Suppressor macrophage treated with lipopolysaccharide for 1 hour (primary cell): ENCODE measurements at regions not wholly inside any gene's neighbourhood (a gene's known extent, or its start where the extent isn't known, plus 50 kb on each side); places are given as distances from the start of the nearest gene placed in this dataset.
"Not testable (repeated sequence)": the region's sequence is repeated elsewhere in the genome, so short reads cannot be mapped to it uniquely, and the experiment has no call there.

Experiments
- DNase-seq, 3 donors: peaks; one replicate each; pipeline ENCODE4 v3.0.0-alpha.2; 2020 to 2022

DNA sequence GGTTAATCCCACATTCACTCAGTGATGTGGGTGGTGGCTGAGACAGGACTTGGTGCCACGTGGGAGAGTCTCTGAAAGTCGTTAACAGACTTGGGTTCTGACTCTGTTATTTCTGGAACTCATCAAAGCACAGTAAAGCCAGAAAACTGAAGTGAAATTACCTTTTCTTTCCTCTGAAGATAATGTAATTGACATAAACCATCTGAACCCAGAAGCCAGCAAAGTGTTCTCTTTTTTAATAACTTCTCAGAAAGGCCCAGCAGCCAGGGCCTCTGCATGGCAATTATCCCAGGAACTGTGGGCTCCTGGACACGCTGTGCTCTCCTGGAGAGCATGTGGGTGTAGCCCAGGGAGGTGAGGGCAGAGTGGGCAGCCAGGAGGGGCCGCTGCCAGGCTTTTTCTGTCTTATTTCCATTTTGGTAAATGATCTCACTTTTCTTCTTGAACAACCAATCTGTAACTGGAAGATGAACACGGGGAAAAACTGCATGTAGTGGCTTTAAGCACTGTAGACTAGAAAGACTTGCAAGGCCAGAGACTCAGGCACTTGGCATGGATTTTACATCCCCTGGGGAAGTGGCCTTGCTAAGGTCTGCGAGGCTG, 444.1 kb upstream of the TMEM132C start:
- DNase-seq = no peak

DNA sequence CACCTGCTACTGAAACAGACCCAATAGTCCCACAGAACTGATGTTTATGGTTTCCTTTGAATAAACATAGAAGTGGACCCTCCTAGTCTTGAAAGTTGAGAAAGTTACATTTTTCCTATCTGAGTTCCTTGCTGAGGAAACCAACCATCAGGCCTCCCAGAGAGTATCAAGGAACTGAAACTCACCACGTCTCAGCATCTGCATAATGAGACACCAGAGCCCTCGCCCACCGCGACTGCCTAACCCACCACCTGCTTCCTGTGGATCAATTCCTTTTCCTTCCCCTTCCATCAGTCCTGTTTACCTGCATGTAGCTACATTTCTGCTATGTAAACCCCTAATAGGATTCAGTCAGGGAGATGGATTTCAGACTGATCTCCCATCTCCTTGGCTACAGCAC, 443.2 kb upstream of the TMEM132C start:
- DNase-seq = no peak

DNA sequence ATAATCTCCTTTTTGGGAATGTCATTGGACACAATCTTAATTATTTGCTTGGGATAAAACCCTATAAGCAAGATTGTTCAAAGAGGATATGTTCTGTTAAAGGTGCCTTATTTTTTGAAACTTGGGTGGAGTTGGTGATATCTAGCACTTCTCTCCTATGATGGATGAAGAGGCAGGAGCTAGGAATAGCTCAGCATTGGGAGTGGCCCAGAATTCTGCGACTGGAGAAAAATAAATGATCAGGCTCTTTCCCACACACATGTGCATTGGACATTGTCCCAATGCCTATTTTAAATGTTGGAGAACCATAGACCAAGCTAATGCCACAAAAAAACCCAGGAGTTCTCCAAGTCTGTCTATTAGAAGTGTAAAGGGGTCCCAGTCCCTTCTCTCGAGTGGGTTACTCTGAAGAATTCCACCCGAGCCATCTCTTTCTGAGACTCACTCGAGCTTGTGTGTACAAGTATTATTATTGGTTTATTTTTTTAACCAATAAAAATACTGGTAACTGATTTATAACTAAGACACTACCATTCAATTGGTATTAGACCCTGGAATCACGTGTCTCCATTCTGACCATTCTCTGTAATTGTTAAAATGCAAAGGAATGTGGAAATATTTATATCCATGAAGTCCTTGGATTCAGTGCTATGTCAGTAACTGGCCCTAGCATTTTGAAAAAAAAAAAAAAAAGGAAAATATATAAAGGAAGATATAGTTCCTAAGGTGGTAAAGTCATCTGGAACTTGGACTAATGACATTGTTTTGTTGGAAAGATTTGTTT, 437.5 kb upstream of the TMEM132C start:
- DNase-seq = no peak

DNA sequence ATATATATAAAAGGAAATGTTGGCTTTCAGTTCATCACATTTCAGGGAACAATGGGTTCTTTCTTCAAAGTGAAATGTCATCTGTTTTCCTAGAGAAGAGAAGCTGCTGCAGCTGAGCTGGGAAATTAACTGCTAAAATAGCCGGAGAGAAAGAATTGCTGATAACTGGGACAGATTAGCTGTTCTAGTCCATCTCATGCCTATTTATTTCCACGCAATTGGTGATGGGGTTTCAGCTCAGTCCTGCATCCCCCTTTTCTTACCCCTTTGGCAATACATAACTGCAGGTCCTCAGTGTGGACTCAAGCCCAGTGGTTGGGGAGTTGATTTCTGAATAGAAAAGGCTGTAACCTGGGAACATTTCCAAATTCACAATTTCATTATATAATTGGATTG, 436.9 kb upstream of the TMEM132C start:
- no peak for DNase-seq

DNA sequence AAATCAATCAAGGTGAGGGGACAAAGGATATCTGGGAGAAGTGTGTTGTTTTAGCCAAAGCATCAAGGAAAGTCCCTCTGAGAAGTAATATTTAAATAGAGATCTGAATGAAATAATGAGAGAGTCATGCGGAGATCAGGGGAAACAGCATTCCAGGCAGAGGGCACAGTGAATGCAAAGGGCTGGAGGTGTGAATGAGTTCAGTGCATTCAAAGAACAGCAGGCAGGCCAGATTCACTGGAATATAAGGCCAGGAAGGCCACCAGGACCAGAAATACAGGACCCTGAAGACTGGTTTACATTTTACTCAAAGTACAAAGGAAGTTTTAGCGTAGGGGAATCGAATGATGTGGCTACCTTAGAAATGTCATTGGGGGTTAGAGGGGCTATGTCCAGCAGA, 436.2 kb upstream of the TMEM132C start:
- DNase-seq = no peak

DNA sequence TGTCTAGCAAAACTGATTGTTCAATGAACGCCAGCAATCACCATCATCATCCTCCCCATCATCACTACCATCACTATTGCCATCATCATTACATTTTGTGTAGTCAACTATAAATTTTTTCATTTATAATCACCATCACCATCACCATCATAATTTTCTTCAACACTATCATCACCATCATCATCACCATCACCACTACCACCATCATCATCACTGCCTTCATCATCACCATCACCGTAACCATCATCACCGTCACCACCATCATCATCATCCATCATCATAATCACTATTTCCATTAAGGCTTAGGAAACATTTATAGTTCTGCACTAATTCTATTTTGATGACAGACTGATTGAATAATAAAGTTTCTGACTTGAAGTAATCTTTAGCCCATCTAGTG, 434.8 kb upstream of the TMEM132C start:
- DNase-seq = no peak

DNA sequence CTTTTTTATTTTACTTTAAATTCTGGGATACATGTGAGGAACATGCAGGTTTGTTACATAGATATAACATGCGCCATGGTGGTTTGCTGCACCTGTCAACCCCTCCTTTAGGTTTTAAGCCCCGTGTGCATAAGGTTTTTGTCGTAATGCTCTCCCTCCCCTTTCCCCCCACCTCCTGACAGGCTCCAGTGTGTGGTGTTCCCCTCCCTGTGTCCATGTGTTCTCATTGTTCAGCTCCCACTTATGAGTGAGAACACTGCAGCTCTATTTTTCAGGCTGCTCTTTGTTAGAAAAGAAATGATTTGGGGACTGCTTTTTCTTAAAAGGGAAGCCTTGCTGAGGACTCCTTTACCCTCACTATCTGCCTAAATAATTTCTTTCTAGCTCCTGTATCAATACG, 430.2 kb upstream of the TMEM132C start:
- DNase-seq = not testable (repeated sequence)

DNA sequence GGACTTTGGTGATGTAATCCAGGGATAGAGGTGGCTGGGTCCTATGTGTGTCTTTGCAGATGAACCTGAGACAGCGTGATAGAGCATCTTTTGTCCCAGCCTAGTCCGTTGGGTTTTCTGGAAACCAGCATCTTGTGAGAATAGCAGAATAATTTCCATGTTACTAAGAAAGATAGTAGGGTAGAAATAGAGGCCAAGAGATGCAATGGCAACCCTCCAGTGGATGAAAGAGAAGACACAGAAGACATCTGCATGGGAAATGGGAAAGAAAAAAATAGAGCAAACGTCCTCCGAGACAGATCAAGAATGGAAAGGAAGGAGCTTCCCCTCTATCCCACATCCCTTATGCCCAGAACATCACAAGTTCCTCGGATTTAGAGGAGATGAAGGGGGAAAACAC, 409.3 kb upstream of the TMEM132C start:
- no peak for DNase-seq

DNA sequence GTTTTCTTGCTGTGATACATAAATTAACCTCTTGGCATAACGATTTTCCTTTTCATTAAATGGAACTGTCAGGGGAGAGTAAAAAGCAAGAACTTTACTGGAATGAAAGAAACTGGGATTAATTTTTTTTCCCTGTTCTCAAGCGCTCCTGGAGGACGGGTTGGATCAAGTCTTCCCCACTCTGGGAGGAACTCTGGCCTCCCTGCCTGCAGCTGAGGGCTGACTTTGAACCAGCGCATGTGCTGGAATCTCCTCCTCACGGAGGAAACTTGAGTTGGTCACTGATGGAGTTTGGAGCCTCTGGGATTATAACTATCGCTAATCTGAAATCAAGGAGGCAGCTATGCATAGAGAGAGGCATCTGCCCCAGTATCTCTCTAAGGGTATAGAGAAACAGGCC, 406.4 kb upstream of the TMEM132C start:
- DNase-seq = no peak

DNA sequence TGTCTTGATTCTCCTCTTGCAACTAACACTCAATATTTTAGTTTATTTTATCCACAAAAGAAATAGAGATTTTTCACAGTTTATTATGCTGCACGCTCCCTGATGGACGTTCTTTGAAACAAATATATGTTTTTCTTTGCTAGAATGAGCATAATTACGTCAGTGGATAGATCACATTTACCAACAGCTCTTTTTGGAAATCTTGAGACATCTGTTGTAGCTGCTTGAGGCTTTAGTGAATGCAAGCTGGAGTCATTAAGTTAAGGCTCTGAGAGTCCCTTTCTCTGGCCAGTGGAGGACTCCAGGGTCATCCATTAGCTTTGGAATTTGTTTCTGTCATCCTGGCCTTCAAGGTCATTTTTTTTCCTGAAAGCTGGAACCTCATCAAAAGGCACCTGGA, 405.6 kb upstream of the TMEM132C start:
- DNase-seq = no peak

DNA sequence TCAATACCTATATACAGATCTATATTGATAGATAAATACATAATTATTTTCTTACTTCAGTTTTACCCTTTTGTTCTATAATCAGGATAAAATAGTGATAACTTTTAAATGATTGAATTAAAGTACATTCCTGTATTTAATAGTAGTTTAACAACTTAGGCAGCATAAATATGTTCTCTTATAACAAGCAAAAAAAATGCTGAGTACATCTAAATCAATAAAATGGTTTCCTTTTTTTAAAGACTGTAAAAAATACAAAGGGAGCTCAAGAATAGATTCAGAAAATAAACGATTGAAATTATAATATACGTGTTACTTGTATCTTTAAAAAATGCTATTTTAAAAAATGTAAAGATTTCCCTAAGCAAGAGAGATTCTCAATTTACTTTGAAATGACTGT, 393.7 kb upstream of the TMEM132C start:
- DNase-seq = no peak

DNA sequence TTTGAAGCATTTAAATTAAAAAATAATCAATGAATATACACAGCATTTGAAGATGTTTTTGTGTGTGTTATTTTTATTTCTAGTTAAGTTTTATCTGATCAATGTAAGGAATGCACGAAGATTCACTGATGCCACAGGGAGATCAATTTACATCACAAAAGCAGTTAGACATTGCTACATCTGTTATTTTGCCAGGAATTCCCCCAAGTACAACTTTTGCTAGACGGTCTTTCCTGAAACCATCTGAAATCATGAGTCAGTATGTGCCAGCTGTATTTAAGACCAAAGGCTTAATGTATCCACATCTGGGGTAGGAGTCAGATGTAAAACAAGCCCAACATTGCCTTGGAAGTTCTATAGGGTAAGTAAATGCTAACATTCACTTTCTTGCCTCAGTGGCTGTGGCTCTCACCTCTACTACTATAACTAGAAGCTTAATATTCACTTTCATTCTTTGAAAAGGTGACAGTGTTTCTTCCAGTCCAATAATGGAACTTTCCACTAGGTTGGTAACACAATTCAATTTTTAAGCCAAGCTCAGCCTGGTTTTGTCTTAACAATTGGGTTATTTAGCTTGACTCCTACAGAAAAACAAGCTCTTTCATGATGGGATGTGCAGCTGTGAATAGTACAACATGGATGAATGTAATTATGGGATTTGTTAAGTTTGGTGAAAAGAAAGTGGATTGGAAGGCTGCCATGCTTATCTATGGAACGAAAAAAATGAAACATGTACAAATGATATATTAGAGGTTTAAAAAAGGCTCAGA, 385.4 kb upstream of the TMEM132C start:
- DNase-seq = no peak

DNA sequence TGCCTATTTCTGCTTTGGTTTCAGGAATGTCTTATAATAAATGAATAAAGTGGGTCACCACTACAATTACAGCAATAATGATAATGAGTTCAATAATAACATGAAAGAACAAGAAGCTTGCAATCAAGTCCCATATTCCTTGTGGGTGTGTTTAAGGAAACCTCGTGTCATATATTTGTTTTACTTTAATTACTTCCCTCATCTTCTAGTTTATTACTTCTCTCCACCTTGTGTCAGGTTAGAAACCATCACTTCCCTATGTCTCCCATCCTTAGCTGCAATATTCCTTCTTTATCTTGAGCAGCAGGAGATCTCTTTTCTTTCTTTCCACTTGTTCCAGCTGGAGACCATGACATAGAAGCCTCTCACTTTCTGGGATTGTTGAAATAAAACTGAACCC, 384.0 kb upstream of the TMEM132C start:
- no peak for DNase-seq

DNA sequence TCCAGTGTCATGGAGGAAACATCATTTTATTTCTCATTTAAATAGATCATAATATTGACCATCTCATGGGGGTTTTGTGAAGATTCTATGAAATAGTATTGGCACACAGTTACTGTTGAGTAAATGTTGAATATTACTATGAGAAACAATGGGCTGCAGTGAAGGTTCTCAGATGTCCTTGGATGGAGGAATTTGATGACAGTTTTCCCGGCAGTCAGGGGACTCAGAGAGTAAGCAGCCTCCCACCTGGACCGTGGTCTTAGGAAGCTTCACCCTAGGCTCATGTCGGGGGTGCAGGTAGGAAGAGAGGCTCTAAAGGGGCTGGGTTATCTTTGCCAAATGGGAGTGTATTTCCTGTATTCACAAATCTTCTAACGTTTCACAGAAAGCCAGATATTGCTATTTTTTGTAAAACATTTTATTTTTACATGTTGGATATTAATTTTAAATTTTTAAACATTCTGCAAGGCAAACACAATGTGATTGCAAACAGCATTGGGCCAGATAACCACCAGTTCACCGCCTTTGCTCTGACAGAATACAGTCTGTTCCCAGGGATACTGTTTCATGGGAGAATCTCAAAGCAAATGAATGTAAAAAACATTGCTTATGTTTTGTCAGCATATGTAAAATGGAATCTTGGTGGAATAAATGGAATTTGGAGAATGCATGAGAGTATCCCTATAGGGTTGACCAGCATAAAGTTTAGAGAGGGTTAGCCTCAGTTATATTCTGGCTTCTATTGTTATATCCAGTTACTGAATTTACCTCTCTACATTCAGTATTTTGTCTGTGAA, 380.8 kb upstream of the TMEM132C start:
- DNase-seq = no peak

DNA sequence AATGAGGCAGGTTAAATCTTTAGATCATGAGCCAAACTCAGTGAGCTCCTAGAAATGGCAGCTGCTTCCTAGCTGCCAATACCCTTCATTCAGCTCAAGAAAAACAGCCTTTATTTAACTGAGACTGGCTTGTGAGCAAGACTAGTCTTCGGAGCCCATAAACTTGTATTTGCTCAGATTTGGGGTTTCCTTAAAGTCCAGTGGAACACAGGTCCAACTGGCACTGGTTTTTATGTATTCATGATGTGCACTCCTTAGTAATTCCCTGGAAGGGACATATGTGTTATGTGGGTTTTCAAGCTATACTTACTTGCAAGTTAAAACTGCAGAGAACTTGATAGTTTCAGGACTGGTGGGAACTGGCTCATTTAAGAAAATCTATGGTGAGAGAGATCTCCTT, 380.1 kb upstream of the TMEM132C start:
- DNase-seq = no peak

DNA sequence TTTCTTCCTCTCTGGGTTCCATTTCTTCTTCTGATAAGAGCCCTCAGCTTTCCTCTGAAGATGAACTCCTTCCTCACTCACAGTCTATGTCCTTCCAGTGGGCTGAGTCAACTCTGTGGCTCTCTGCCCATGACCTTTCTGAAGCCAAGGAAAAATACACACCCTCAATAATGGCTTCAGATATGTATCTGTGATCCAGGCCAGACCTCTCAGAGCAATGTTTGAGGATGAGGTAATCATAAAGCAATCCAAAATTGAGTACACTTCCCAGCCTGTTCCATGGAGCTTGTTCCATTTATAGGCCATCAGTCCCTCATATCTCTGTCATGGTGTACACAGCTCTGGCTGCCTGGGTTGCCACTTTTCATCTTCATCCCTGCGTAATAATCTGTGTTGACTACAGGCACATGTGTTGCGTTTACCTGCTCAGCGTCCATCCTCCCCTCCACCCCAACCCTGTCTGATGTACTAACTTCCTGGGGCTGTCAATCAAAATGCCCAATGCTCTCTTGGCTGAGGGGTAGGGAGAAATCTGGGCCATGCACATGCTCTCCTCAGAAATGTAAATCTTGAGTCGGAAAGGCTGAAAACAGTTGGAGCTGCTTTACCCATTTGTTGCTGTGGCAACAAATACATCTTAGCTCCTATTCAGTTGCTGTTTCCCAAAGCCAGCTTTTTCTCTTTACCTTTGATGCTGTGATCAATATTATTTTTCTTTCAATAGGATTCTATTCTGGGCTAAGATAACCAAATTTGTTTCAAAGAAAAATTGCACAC, 377.8 kb upstream of the TMEM132C start:
- no peak for DNase-seq

DNA sequence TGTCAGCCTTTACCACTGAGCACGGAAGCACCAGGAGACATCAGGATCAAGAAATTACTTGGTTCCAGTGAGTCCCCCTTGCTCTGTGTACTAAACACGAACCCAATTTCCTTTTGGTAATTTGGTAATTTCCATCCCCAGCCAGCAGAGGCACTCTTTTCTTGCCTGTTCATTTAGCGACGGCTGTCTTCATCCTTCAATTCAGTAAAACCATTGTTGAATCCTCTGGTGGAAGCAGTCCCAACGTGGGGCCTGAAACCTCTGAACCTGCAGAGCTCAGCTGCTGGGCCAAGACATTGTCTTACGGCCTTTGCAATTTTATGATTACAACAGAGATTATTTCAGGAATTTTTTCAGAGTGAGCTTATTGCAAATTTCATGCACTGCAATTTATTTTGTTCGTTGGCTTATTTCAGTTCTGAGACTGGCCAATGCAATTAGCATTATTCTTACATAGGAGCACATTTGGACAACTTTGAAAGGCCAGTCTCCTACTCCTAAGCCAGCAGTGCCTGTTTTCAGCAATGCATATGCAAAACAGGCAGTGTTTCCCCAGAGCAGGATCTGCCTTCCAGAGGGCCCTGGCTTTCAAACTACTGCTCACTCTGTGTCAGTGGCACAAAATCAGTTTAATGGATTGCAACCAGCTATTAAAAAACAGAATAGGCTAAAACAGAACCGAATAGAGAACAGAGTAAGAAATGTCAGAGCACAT, 372.9 kb upstream of the TMEM132C start:
- DNase-seq = peak in 2 of 3 donors; percentile 1 to 2

DNA sequence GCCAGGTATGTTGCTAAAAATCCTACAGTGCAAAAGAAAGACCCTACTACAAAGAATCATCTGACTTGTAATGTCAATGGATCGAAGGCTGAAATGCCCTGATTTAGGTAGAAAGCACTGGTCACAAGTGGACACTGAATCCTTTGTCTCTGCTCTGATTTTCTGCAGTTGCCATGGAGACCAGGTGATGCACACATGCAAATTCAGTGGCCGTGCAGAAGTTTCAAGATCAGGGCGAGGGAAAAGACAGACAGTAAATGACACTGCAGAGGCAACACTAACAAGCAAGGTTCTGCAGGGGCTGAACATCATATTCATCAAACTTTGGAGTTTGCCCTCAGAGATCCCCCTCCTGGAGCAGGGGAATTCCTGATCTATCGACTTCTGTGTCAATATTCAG, 370.3 kb upstream of the TMEM132C start:
- no peak for DNase-seq

DNA sequence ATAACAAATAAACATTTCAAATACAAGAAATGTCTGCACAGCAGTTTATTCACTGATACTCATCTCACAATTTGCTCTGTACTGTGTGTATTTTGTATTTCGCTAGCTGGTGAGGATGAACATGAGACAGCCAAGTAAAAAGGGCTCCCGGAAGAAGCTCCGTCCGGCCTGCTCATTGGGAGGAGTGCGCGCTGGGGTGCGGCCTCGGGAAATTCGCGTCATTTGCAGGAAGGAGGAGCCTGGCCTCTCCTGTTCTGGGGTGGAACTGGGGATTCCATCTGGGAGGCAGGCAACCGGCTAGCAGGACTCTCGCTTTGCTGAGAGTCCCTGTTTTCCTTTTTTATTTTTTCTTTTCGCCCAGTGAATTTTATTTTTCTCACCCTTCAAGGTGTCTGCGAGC, 368.4 kb upstream of the TMEM132C start:
- no peak for DNase-seq

DNA sequence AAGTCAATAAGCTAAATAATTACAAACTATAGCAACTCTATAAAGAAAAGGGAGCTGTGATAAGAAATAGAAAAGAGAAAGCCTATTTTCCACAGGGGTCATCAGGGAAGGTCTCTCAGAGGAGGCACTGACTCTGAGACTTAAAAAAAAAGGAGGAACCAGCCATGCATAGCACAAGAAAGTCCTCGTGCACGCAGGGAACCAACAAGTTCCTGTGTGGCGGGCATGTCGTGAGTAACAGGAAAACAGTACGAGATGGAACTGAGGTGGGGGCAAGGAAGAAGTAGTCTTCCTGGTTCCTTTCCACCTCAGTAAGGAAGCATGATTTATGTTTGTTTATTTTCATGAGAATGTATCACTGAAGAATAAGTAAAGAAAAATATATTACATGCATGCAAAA, 367.0 kb upstream of the TMEM132C start:
- DNase-seq = peak in 1 of 3 donors; percentile 3

DNA sequence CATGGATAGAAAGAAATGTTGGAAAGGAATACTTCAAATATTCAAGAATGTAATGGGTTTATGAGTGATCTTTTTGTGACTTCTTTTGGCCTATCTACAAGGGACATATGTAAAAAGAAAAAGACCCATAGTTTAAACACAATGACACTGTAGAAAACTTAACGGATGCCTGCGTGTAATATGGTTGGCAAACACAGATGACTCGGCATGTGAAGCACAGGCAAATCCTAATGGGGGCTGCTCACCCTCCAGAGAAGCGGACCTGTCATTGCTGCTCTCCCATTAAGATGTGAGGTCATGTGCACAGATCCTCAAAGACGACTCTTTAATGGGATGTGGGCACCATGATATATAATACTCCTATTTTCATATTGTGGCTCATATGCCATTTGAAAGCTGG, 366.6 kb upstream of the TMEM132C start:
- no peak for DNase-seq

DNA sequence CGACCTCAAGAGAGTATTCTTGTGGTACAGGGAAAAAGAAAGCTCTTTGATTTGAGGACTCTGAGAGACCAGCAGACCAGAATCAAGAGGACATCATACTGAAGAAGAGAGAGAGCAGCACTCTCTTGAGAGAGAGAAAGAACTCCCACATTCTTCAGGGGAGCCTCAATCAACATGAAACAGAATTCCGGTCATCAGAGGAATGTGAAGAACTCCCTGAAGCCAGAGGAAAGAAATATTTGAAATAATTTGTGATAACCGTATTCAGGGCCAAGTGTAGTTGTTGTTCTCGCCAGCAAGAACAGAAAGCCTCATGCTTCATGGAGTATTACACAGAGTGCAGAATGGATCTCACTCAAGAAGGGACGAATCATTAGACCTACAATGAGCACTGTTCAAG, 363.8 kb upstream of the TMEM132C start:
- DNase-seq = no peak
